Adrenal gland (tissue), 5 donors: ENCODE measurements at regions not wholly inside any gene's neighbourhood (a gene's known extent, or its start where the extent isn't known, plus 50 kb on each side); places are given as distances from the start of the nearest gene placed in this dataset.

Source experiments
- CTCF ChIP-seq, 6 experiments: fragments of 450-650 bp in 4 of 6; fragments of 200-600 bp in 2 of 6; sonication (generic) in 1 of 6; IDR thresholded peaks; 1 replicate in 5 of 6; 2 replicates in 1 of 6; pipeline versions ENCODE4 v1.5.1 to v1.8.0; 2016 to 2021; ENCODE audit warnings: antibody characterized with exemption in 6 of 6, mild to moderate bottlenecking in 2 of 6, moderate library complexity in 1 of 6
- POLR2A ChIP-seq, 2 donors: fragments of 450-650 bp; IDR thresholded peaks; one replicate each; pipeline ENCODE4 v1.6.1; 2017; ENCODE audit warnings: antibody characterized with exemption in 2 of 2, mild to moderate bottlenecking in 2 of 2, moderate library complexity in 1 of 2
- donor health status: DM: no; HTN: no; CAD: no.

- TF ChIP-seq CTCF (IDR thresholded peaks at IDR 0.05) = no peak
- TF ChIP-seq POLR2A (IDR thresholded peaks at IDR 0.05) = no peak
Measured at GRCh38 chr3:30305021-30305420, 301.4 kb upstream of the TGFBR2 start.
